GM12878 (cell line): ENCODE measurements at regions not wholly inside any gene's neighbourhood (a gene's known extent, or its start where the extent isn't known, plus 50 kb on each side); places are given as distances from the start of the nearest gene placed in this dataset.

Experiments used
- ATAC-seq: fragments of 200-7000 bp; cut with Tn5 transposase; 3 replicates; pipeline ENCODE4 v1.9.1; 2020; ENCODE audit warnings: mild to moderate bottlenecking, moderate library complexity
- BruUV-seq: library from RNA; stranded (reverse); fragments of 400-500 nt; replicated peaks from 2 replicates; lab custom pipeline; 2021; lab: Mats Ljungman, UMichigan
- CTCF ChIA-PET: fragments of 300-600 bp; sonication (Branson Sonifier 250); formaldehyde crosslinking; extraction: SDS; loops from one replicate; lab custom pipeline; 2021; ENCODE audit warnings: inconsistent platforms; lab: Yijun Ruan, JAX
- POLR2A ChIA-PET: fragments of 350-600 bp; formaldehyde crosslinking; extraction: SDS; loops from one replicate; lab custom pipeline; 2021; ENCODE audit warnings: inconsistent platforms; lab: Charles Lee
- RAD21 ChIA-PET: fragments of 300-600 bp; sonication (Branson Sonifier 250); formaldehyde crosslinking; loops from one replicate; lab custom pipeline; 2023; ENCODE audit warnings: antibody characterized with exemption; ENCODE audit not compliant: unreplicated experiment; lab: Charles Lee
- SMC1A ChIA-PET: fragments of 300-600 bp; sonication (Branson Sonifier 250); formaldehyde crosslinking; loops from one replicate; lab custom pipeline; 2023; ENCODE audit not compliant: unreplicated experiment, uncharacterized antibody; lab: Charles Lee
- DNase-seq: peaks from one replicate; pipeline ENCODE4 v3.0.0-alpha.2; 2011; ENCODE audit warnings: low read depth, low spot score
- FAIRE-seq: peaks from 3 replicates; lab custom pipeline; 2011; peaks lifted over from hg19 to GRCh38; lab: Jason Lieb, UNC
- H2AFZ ChIP-seq: 2 replicates; pipeline ENCODE4 v1.6.0; 2011; ENCODE audit warnings: low read depth, low read length, control low read depth; ENCODE audit not compliant: control insufficient read depth
- H3K27ac ChIP-seq: 2 replicates; pipeline ENCODE4 v1.5.1; 2011; ENCODE audit warnings: control low read depth; ENCODE audit not compliant: control insufficient read depth, insufficient read depth
- H3K27me3 ChIP-seq, 2 experiments: replicated peaks in 1 of 2; 2 replicates each; pipeline versions ENCODE4 v1.6.0 to v1.6.1; 2011; ENCODE audit warnings: low read length in 1 of 2; ENCODE audit not compliant: control insufficient read depth in 2 of 2, insufficient read depth in 2 of 2
- H3K36me3 ChIP-seq, 2 experiments: 2 replicates each; pipeline ENCODE4 v1.5.1; 2011; ENCODE audit warnings: low read length in 1 of 2; ENCODE audit not compliant: control insufficient read depth in 2 of 2, insufficient read depth in 2 of 2
- H3K4me1 ChIP-seq: 2 replicates; pipeline ENCODE4 v1.6.1; 2011; ENCODE audit warnings: mild to moderate bottlenecking, low read length, moderate library complexity, mixed read lengths; ENCODE audit not compliant: control insufficient read depth, insufficient read depth
- H3K4me2 ChIP-seq: 2 replicates; pipeline ENCODE4 v1.6.0; 2011; ENCODE audit warnings: control low read depth; ENCODE audit not compliant: control insufficient read depth, insufficient read depth
- H3K4me3 ChIP-seq: fragments of 200-600 bp; sonication (generic); 2 replicates; pipeline ENCODE4 v1.5.1; 2016
- H3K79me2 ChIP-seq: 2 replicates; pipeline ENCODE4 v1.6.0; 2011; ENCODE audit warnings: low read length; ENCODE audit not compliant: control insufficient read depth, insufficient read depth
- H3K9ac ChIP-seq: 2 replicates; pipeline ENCODE4 v1.8.0; 2011; ENCODE audit warnings: low read length, control low read depth, mixed read lengths; ENCODE audit not compliant: control insufficient read depth, insufficient read depth
- H3K9me3 ChIP-seq: replicated peaks from 3 replicates; pipeline ENCODE4 v1.5.1; 2011; ENCODE audit warnings: mild to moderate bottlenecking, low read length; ENCODE audit not compliant: control insufficient read depth, insufficient read depth
- H4K20me1 ChIP-seq: 2 replicates; pipeline ENCODE4 v1.6.0; 2011; ENCODE audit not compliant: control insufficient read depth, insufficient read depth
- BCLAF1 ChIP-seq: fragments of 450-650 bp; IDR thresholded peaks from 2 replicates; pipeline ENCODE4 v1.6.1; 2017; ENCODE audit warnings: antibody characterized with exemption, mild to moderate bottlenecking, moderate library complexity
- CEBPZ ChIP-seq: fragments of 150-350 bp; IDR thresholded peaks from 2 replicates; pipeline ENCODE4 v1.6.1; 2016; ENCODE audit warnings: low read depth, low read length
- CHD1 ChIP-seq: IDR thresholded peaks from 2 replicates; pipeline ENCODE4 v1.6.1; 2012; ENCODE audit warnings: low read depth, low read length, improper control_type of control experiment
- GABPA ChIP-seq: IDR thresholded peaks from 2 replicates; pipeline ENCODE4 v1.6.1; 2014; ENCODE audit warnings: antibody characterized with exemption, low read depth, mild to moderate bottlenecking, inconsistent platforms
- GATAD2B ChIP-seq: fragments of 450-650 bp; conservative IDR thresholded peaks from 2 replicates; pipeline ENCODE4 v1.6.1; 2017; ENCODE audit warnings: low read depth, mild to moderate bottlenecking, moderate library complexity
- SMARCA5 ChIP-seq: fragments of 450-650 bp; IDR thresholded peaks from 2 replicates; pipeline ENCODE4 v1.6.1; 2017; ENCODE audit warnings: mild to moderate bottlenecking
- STAT1 ChIP-seq: fragments of 450-650 bp; conservative IDR thresholded peaks from 2 replicates; pipeline ENCODE4 v1.6.1; 2014; ENCODE audit warnings: antibody characterized with exemption, mild to moderate bottlenecking
- TCF7 ChIP-seq: IDR thresholded peaks from 2 replicates; pipeline ENCODE4 v1.6.1; 2014; ENCODE audit warnings: antibody characterized with exemption, borderline replicate concordance
- ZBED1 ChIP-seq: IDR thresholded peaks from 2 replicates; pipeline ENCODE4 v1.6.1; 2016; ENCODE audit warnings: borderline replicate concordance
- ZSCAN29 ChIP-seq: fragments of 450-650 bp; IDR thresholded peaks from 2 replicates; pipeline ENCODE4 v1.6.1; 2017; ENCODE audit warnings: mild to moderate bottlenecking, moderate library complexity
- WGBS: methylation state at CpG from one replicate; pipeline ENCODE4 v1.1.6; 2016; ENCODE audit warnings: low lambda C conversion rate; ENCODE audit not compliant: insufficient replicate concordance, insufficient coverage; ENCODE audit errors: missing lambda C conversion rate; 5-methylcytosine and 5-hydroxymethylcytosine counted together
- in situ Hi-C: fragments of 300-500 bp; cut with MboI; formaldehyde crosslinking; loops from 9 replicates; pipeline ENCODE4 v1.14.3; 2018; ENCODE audit warnings: mixed read lengths
- intact Hi-C: fragments of 100-400 bp; cut with micrococcal nuclease; formaldehyde crosslinking; loops from one replicate; pipeline ENCODE4 v1.14.2; 2022; ENCODE audit not compliant: unreplicated experiment

- ChIA-PET CTCF (no interaction called here), SMC1A (no interaction called here), POLR2A (no interaction called here), RAD21 (no interaction called here)
- Histone ChIP-seq H2AFZ (no peak overlapping the region), H3K27ac (no peak overlapping the region), H3K27me3 (no peaks in the 10 kb centered on the region), H3K4me3 (no peak overlapping the region), H4K20me1 (no peaks in the 10 kb centered on the region), H3K4me1 (no peaks in the 10 kb centered on the region), H3K9ac (no peak overlapping the region), H3K36me3 (no peaks in the 10 kb centered on the region), H3K9me3 (no peaks in the 10 kb centered on the region), H3K79me2 (no peaks in the 10 kb centered on the region), H3K4me2 (no peak overlapping the region)
- FAIRE-seq (no peak), DNase-seq (no peak), ATAC-seq (no peak)
- TF ChIP-seq ZBED1, result no peak
- TF ChIP-seq CEBPZ, result no peak
- no peak for TF ChIP-seq TCF7
- TF ChIP-seq SMARCA5, result no peak
- TF ChIP-seq BCLAF1, result no peak
- no peak for TF ChIP-seq GABPA
- no peak for TF ChIP-seq STAT1
- no peak for TF ChIP-seq GATAD2B
- no peak for TF ChIP-seq ZSCAN29
- no peak for TF ChIP-seq CHD1
- no TSS peak for BruUV-seq
- intact Hi-C loops (no loop called here), in situ Hi-C loops (no loop called here)
- WGBS, result 0% methylated on average over 3 of the region's 3 CpGs
Measured at GRCh38 chrX:88558421-88558820, 188.6 kb upstream of the CPXCR1 start.
